ENCODE measurements at regions not wholly inside any gene's neighbourhood (a gene's known extent, or its start where the extent isn't known, plus 50 kb on each side); places are given as distances from the start of the nearest gene placed in this dataset.
"Not testable (repeated sequence)": the region's sequence is repeated elsewhere in the genome, so short reads cannot be mapped to it uniquely, and the experiment has no call there.

DNA sequence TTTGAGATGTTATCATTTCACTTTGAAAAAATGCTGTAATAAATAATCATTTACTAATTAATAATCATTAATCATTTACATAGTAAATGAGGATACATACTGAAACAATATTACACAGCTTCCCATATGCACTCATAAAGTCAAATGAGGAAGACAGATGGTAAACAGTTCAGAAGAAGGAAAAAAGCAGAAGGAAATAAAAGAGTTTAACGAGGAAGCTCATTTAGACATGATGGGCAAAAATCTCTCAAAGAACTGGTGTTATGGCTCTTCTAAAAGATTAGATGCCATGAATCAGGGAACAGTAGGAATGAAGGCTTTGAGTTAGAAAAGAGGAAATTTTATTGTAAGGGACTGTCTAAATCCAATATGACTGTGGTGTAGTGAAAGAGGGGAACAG, 347.6 kb downstream of the PTPRC start:
- no peak for DNase-seq

DNA sequence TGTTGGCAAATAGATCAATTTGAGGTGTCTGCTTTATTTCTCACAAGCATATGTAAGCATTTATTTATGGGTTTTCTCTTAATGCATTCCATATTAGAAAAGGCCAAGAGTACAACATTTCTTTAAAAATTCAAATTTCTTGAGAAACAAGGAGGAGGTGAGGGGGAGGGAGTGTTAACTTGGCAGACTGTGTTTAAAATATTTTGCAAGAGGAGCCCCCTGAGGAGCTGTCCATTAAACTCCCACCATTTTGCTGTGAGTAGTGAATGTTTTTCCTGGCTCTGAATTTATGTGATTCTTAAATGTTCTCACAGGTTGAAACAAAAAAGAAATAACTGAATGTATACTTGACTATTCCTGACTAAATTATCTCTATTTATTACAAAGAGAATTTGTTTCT, 363.8 kb downstream of the PTPRC start:
- no peak for DNase-seq

DNA sequence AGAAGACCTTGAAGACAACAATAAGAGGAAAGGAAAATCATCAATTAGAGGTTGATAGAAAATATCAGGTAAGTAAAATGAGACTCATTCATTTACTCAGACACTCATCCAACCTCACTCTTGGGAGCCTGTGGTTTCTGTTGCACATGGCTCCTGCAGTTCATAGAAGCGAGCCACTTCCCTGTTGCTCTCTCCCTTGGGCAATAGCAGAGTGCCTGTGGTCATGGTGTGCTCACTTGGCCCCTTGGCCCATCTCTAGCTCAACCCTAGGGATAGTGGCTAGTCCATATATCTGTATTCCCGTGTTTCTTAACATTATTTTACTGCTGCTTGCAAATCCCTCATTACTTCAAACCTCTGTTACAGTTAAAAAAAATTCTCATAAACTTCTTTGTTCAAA, 368.6 kb downstream of the PTPRC start:
- no peak for DNase-seq

DNA sequence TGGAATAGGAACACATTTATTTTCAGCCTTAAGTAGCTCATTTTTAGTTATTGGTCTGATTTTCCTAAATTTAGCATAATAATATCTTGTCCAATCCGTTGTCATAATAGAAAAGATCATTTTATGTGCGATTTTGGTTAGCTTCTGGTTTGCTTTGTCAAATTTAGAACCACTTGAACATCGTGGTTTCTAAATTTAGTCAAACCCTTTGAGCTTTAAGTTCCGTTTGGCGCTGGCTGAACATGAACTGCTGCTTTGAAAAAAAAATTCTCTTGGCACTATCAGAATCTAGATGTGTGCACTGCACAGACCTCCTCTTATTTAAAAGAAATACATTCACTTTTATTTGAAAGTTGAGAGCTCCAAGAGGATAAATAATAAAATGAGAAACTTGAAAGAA, 370.6 kb downstream of the PTPRC start:
- DNase-seq: peak; percentile 6

DNA sequence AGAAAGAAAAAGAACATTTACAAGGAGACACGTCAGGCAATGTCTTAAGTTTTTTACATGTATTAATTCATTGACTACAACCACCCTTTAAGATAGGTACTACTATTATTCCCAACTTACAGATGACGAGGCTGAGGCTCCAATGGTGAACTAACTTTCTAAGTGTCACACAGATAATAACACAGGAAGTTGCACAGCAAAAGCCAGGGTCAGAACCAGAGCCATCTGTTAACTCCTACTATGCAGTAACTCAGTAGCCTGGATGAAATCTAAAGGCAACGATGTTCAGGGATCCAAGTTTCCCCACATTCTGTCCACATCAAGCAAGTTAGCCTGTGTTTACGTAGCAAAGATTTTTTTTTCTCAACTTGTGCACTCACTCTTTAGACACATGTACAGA, 371.7 kb downstream of the PTPRC start:
- DNase-seq: peak; percentile 20

DNA sequence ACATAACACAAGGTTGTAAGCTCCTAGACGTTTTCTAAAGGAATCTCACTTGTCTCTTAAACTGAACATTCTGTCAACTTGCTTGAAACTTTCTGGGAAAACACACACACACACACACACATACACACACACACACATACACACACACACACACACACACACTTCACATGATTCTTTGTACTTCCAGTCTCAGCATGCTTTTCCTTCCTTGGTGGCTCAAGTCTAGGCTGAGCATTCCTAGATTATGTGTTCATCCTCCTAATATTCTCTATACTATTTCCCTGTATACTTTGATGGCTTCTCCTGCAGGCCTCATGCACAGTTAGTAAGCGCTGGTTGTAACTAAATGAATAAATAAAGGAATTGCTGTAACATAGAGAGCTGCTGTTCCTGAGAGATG, 372.1 kb downstream of the PTPRC start:
- DNase-seq: no peak

DNA sequence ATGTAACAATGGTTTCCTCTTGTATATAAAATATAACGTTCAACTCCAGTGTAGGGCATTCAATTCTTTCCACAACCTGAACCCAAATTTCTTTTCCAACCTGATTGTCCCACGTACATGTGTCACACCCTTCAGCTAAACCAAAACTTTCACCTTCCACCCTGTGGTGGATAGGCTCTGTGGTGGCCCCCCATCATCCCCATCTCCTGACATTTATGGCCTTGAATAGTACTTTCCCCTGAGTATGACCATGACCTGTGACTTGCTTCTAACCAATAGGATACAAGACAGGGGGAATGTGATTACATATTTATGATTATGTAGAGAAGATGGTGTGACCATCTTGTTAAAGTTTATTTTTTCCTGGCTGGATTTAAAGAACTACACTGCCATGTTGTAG, 377.0 kb downstream of the PTPRC start:
- DNase-seq: no peak

DNA sequence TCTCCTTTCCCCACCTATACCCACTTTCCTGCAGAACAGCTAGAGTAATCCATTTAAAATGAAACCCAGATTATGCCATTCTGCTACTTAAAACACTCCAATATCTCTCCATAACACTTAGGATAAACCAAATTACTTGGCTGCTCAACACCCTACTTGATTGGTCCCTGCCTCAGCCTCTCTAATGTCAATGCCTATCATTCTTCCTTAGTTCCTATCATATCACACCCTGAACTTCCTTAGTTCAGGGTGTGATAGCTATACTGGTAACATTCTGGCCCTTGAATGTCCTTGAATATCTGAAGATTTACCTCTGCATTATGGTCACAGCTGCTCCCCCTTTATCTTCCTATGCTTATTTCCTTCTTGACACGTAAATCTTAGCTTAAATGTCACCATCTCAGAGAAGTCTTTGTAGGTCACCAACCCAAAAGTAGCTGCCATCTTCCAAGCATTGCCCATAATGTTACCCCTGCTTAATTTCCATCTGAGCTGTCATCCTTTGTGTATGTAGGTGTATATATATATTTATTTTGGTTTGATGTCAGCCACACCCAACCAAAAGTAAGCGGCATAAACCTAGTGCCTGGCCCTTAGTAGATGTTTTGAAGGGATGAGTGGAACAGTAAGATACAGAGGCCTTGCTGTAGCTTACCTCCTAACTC, 379.8 kb downstream of the PTPRC start:
- no peak for DNase-seq

DNA sequence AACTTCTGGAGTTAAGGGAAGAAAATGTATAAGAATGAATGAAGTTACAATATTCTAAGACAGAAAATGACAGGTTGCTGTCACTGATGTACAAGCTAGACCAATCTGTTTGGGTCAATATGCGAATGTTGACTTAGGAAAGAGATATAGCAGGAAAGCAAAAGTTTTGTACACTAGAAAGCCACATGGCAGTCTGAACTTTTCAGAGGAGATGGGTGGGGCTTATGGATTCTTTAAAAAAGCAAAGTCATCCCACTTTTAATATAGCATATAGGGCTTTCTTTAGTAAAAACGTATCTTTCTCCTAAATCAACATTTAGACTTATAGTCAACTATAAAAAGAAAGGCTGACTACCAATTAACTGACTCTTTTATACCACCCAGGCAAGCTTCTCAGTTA, 381.2 kb downstream of the PTPRC start:
- no peak for DNase-seq

DNA sequence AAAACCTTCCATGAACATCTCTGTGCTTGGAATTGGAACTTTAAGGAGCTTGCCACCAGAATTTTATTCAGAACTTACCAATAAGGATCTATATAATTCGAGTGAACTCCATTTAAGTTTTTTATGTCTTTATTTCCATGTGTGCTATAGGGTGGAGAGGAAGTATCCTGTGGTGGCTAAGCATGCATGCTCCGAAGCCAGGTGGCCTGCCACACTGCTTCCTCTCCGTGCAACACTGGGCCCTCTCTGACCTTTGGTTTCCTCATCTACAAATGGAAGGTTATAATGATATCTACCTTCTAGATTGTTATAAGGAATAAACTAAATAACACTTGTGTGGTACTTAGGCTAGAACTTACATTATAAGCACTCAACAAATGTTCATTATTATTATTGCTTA, 382.1 kb downstream of the PTPRC start:
- DNase-seq: no peak

DNA sequence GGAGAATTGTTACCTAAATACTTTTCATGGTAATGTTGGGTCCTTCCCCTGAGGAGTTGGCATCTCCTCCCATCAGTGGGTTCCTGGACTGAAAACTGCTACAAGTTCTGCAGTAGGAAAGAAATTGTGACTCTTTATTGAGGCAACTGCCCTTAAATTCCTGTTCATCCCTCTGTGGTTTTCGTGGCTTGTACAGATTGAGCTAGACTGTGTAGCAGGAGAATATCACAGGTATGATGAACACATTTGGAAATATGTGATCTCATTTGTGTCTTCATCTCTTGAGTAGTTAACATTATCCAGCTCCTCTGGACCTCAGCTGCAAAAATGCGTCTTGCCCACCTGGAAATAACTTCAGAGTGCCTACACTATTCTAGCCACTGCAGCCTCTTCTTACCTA, 390.6 kb downstream of the PTPRC start:
- DNase-seq: no peak

DNA sequence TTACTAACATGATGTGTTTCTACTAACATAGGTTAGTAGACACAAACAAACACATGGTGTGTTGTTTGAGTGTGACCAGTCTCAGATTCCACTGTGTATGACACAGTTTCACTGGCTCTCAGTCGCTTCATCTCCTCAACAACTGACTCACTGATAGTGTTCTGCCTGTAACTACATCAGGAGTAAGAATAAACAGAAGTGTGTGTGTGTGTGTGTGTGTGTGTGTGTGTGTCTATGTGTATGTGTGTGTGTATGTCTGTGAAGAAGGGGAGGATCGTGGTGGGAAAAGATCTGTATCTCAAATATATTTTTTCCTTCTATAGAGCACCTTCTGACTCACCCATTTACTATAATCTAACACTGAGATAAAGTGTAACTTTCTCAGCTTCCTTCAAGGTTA, 391.0 kb downstream of the PTPRC start:
- DNase-seq: no peak

DNA sequence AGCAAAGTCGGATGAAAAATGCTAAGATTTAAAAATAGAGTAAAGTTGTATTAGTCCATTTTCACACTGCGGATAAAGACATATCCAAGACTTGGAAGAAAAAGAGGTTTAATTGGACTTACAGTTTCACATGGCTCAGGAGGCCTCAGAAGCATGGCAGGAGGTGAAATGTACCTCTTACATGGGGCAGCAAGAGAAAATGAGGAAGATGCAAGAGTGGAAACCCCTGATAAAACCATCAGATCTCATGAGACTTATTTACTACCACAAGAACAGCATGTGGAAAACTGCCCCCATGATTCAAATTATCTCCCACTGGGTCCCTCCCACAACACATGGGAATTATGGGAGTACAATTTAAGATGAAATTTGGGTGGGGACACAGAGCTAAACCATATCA, 391.7 kb downstream of the PTPRC start:
- DNase-seq: not testable (repeated sequence)

DNA sequence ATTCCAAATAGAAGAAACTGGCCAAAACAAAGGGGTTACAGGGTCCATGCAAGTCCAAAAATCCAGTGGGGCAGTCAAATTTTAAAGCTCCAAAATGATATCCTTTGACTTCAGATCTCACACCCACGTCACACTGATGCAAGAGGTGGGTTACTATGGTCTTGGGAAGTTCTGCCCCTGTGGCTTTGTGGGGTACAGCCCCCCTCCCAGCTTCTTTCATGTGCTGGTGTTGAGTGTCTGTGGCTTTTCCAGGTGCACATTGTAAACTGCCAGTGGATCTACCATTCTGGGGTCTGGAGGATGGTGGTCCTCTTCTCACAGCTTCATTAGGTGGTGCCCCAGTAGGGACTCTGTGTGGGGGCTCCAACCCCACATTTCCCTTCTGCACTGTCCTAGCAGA, 392.3 kb downstream of the PTPRC start:
- not testable (repeated sequence) for DNase-seq

DNA sequence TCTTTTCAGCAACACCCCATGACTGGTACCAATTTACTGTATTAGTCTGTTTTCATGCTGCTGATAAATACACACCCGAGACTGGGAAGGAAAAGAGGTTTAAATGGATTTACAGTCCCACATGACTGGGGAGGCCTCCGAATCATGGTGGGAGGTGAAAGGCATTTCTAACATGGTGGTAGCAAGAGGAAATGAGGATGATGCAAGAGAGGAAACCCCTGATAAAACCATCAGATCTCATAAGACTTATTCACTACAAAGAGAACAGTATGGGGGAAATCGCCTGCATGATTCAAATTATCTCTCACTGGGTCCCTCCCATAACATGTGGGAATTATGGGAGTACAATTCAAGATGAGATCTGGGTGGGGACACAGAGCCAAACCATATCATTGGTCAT, 393.6 kb downstream of the PTPRC start:
- DNase-seq: not testable (repeated sequence)

DNA sequence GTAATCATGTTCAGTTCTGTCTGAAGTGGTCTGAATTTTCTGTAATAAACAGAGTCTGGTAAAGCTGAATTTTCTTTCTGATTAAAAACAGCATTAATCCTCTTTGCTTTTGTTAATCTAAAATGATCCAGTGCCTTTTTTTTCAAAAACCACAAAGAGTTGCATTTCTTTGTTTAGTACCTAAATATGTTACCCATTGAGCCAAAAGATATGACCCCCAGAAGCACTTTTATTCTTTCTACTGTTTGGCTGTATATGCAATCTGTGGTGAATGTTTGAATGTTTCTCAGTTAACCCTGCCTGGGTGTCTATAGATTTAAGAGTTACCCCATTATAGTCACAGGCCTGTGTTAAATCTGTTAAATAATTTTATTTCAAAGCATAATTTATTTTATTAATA, 394.8 kb downstream of the PTPRC start:
- no peak for DNase-seq

DNA sequence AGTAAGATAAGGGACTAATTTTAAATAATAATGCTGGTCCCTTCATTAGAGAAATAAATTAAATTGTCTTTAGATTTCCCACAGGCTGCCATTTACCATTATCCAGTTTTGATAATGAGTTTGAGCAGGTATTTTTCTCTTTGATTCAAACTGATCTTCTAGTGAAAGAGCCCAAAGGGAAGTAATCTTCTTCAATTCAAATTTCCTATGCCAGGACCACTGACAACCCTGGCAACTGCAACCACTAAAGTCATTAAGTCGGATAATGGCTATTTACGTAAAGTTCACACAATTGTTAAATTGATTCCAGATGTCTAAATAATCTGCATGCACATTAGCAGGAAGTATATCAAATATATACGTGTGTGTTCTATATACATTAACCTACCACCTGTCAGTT, 399.3 kb downstream of the PTPRC start:
- DNase-seq: no peak

DNA sequence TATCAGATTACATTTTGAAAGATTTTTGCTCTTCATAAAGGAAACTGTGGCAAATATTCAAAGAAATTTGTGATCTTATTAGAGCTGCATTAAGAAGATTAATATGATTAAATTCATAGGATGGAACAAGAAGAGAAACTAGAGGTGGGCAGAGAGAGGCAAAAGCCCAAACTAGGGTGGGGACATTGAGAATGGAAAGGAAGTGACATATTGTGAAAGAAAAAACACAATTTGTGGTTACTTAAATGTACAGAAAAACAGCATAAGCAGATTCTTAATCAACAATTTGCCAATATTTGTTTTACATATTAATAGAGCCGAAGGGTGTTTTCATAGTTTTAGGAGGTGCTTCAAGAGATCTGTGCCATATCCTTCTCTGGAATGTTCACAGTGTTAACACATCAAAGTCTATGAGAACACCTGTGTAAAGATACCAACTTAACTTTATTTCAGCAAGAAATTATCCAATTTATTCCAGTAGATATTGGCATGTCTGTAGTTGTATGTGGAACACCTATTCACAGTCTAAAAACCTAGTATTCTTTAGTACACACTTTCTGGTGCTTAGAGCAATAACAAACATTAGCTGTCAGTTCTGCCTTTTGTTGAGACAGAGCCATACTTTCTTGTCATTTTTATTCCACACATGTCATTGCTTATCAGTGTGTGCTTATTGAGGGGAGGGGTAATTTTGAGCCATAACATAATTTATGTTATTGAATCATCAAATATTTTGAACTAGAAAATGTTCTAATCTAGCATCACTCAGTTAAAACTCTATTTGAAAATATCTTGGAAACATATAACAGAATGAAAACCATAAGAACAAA, 401.5 kb downstream of the PTPRC start:
- DNase-seq: peak; percentile 3

DNA sequence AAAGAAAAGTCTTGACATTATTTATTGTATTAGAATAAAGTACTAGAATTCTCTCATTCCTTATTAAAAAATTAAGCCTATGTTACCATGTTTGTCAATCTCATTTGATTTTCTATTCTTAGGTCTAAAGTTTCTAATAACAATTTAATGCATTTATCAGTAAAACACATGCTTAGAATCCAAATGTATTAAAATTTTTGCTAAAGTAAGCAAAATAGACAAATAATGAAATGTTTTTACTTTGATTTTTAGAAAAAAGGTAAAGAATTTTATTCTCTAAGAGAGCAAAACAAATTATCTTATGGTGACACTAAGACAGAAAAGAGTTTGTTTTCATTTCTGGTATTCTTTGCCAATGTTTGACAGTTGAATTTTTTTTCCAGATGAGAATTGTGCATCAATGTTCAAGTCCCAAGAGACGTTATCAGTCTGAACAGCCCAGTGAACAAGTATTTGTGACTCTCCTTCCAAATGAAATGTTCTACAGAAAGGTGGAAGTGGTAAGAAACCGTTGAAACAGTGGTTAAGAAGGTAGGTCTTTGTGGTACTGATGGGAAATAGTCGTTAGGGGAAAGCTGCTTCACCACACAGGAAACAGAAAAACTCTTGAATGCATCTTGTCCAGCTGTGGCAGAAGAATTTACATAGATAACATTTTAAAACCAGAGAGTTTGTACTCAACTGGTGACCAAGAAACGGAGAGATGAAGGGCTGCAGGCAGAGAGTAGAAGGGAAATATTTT, 402.5 kb downstream of the PTPRC start:
- DNase-seq: peak; percentile 56

DNA sequence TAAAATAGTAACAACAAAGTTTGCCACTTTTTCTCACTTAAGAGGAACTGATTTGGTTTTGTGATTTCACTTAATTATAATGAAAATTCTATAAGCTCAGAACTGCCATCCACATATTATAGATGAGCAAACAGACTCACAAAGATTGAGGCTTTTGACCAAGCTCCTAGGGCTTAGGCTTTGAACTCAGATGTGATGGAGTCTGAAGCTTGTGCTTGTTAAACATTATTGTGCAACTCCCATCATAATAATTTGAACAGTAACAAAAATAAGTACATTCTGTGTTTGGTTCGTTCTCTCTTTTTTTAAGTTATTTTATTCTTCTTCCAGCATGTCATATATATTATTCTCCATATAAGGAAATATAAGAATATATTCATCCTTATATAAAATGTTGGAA, 403.4 kb downstream of the PTPRC start:
- DNase-seq: no peak

DNA sequence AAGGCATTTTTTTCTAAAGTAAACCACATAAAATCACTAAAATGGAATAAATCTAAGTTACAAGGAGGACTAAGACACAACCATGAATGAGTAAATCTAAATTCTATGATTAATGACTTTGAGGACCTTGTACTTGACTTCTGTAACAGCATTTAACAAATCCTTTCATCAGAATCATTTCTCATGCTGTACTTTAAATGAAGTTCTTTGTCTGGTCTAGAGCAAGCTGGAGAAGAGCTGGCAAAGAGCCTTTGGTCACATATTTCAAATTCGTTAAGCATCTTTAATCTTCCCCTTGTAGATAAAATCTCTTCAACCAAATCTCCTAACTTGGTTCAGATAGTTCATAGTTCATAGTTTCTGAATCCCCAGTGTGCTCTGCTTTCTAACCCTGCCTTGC, 405.4 kb downstream of the PTPRC start:
- no peak for DNase-seq

DNA sequence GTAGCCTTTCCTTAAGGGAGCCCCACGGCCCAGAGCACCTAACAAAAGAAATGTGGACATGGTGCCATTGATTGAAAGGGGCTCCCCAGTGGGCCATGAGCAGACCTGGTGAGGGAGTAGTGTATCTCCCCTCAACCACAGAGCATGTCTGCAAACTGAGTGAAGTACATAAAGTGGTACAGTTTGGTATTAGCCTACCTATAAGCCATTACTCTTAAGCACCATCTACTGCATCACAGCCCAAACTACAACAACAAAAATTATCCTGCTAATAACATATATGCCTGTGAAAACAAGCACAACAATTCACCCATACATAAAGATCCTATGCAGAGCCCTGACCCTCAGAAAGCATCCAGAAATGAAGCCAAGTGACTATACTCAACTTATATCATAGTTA, 407.8 kb downstream of the PTPRC start:
- no peak for DNase-seq

DNA sequence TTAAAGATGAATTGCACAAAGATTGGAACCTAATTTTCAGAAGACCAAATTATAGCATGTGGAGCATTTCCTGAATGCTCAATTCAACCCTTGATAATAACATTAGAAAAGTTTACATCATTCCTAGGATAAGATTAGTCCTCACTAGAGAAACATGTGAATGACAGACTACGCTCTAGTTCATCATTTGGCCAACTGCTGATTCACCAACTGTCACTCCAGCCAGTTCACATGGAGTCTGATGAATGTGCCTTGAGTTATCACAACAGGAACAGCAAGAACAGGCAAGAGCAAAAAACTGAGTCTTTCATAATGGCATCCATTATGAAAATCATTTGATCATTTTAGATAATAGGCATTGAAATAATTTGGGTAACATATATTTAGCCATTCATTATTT, 415.9 kb downstream of the PTPRC start:
- no peak for DNase-seq

DNA sequence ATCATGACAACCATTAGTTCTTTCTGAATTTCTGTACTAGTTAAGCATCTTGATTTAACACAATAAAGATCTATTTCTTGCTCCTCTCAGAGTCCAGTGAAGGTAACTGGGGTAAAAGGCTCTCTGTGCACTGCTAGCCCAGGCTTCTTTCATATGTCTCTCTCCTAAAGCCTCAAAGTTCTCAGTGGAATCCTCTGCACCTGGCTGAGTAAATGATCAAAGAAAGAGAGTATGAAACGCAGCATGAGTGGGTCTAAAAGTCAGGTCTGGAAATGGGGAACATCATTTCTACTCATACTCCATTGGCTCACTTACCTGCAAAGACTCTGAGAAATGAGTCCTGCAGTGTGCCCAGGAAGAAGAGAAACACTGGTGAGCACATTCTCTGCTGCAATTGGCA, 418.5 kb downstream of the PTPRC start:
- DNase-seq: no peak

All from CD4-positive, alpha-beta T cell treated with Interleukin-10 for 1 hour (primary cell).